H9 (cell line): ENCODE measurements at regions not wholly inside any gene's neighbourhood (a gene's known extent, or its start where the extent isn't known, plus 50 kb on each side); places are given as distances from the start of the nearest gene placed in this dataset.
A peak's percentile ranks its signal among the peaks of the same experiment; 100 is the strongest.

Source experiments
- DNase-seq: peaks from one replicate; pipeline ENCODE4 v3.0.0-alpha.2; 2017
- H2AFZ ChIP-seq: one replicate; pipeline ENCODE4 v1.6.1; 2013; ENCODE audit warnings: mild to moderate bottlenecking, low read length, control low read depth, moderate library complexity
- H2AK5ac ChIP-seq: 2 replicates; pipeline ENCODE4 v1.6.1; 2013; ENCODE audit warnings: low read length, control low read depth, mixed read lengths; ENCODE audit not compliant: insufficient read length
- H2BK120ac ChIP-seq: one replicate; pipeline ENCODE4 v1.6.1; 2013; ENCODE audit warnings: low read depth, mild to moderate bottlenecking, low read length, control low read depth, inconsistent platforms; ENCODE audit not compliant: poor library complexity, severe bottlenecking
- H2BK12ac ChIP-seq: 2 replicates; pipeline ENCODE4 v1.6.1; 2013; ENCODE audit warnings: low read length, control low read depth, mixed read lengths, low read depth; ENCODE audit not compliant: insufficient read length
- H2BK15ac ChIP-seq: 2 replicates; pipeline ENCODE4 v1.6.1; 2013; ENCODE audit warnings: low read depth, low read length, control low read depth
- H2BK20ac ChIP-seq: one replicate; pipeline ENCODE4 v1.6.1; 2013; ENCODE audit warnings: low read depth, mild to moderate bottlenecking, low read length, control low read depth, inconsistent platforms; ENCODE audit not compliant: poor library complexity, severe bottlenecking
- H2BK5ac ChIP-seq: 2 replicates; pipeline ENCODE4 v1.6.1; 2013; ENCODE audit warnings: low read length, control low read depth, mixed read lengths; ENCODE audit not compliant: insufficient read length
- H3K14ac ChIP-seq: 2 replicates; pipeline ENCODE4 v1.6.1; 2013; ENCODE audit warnings: low read length, control low read depth; ENCODE audit not compliant: insufficient read depth
- H3K18ac ChIP-seq: 2 replicates; pipeline ENCODE4 v1.6.1; 2013; ENCODE audit warnings: low read depth, mild to moderate bottlenecking, mixed read lengths, low read length, control low read depth; ENCODE audit not compliant: insufficient read length
- H3K23ac ChIP-seq: 2 replicates; pipeline ENCODE4 v1.6.1; 2013; ENCODE audit warnings: low read length, control low read depth, mixed read lengths, low read depth; ENCODE audit not compliant: insufficient read length
- H3K23me2 ChIP-seq: 2 replicates; pipeline ENCODE4 v1.6.1; 2013; ENCODE audit warnings: low read depth, mild to moderate bottlenecking, mixed read lengths, low read length, control low read depth; ENCODE audit not compliant: insufficient read length, poor library complexity, severe bottlenecking
- H3K27ac ChIP-seq: 2 replicates; pipeline ENCODE4 v1.5.1; 2013; ENCODE audit warnings: low read length, control low read depth, mixed read lengths, low read depth; ENCODE audit not compliant: insufficient read length
- H3K27me3 ChIP-seq: 2 replicates; pipeline ENCODE4 v1.6.1; 2013; ENCODE audit warnings: low read length, control low read depth, inconsistent platforms; ENCODE audit not compliant: insufficient read depth
- H3K4ac ChIP-seq: 2 replicates; pipeline ENCODE4 v1.6.1; 2013; ENCODE audit warnings: low read depth, mild to moderate bottlenecking, control low read depth, inconsistent platforms, low read length, moderate library complexity
- H3K4me1 ChIP-seq: 2 replicates; pipeline ENCODE4 v1.6.1; 2013; ENCODE audit warnings: low read length, control low read depth, inconsistent platforms; ENCODE audit not compliant: insufficient read depth
- H3K4me2 ChIP-seq: 2 replicates; pipeline ENCODE4 v1.6.1; 2013; ENCODE audit warnings: low read length, control low read depth, mixed read lengths; ENCODE audit not compliant: insufficient read length, insufficient read depth
- H3K56ac ChIP-seq: 2 replicates; pipeline ENCODE4 v1.6.1; 2013; ENCODE audit warnings: low read depth, mild to moderate bottlenecking, mixed read lengths, low read length, control low read depth; ENCODE audit not compliant: insufficient read length
- H3K79me1 ChIP-seq: 2 replicates; pipeline ENCODE4 v1.6.1; 2013; ENCODE audit warnings: low read depth, mild to moderate bottlenecking, moderate library complexity, low read length, control low read depth, inconsistent platforms; ENCODE audit not compliant: insufficient read depth, poor library complexity, severe bottlenecking
- H3K79me2 ChIP-seq: 2 replicates; pipeline ENCODE4 v1.6.1; 2013; ENCODE audit warnings: low read length, control low read depth, inconsistent platforms; ENCODE audit not compliant: insufficient read depth
- H3K9ac ChIP-seq: 2 replicates; pipeline ENCODE4 v1.6.1; 2013; ENCODE audit warnings: low read length, control low read depth, mixed read lengths; ENCODE audit not compliant: insufficient read length; ENCODE audit errors: extremely low read depth
- H3K9me3 ChIP-seq: one replicate; pipeline ENCODE4 v1.6.1; 2013; ENCODE audit warnings: low read depth, low read length, inconsistent platforms; ENCODE audit not compliant: control insufficient read depth
- H3T11ph ChIP-seq: one replicate; pipeline ENCODE4 v1.6.1; 2013; ENCODE audit warnings: mild to moderate bottlenecking, low read length, control low read depth, inconsistent platforms
- H4K20me1 ChIP-seq: one replicate; pipeline ENCODE4 v1.6.1; 2013; ENCODE audit not compliant: control insufficient read depth, insufficient read length, insufficient read depth
- H4K5ac ChIP-seq: 2 replicates; pipeline ENCODE4 v1.6.1; 2013; ENCODE audit warnings: low read depth, mild to moderate bottlenecking, mixed read lengths, low read length, control low read depth; ENCODE audit not compliant: insufficient read length
- H4K8ac ChIP-seq: replicated peaks from 2 replicates; pipeline ENCODE4 v1.6.1; 2013; ENCODE audit warnings: low read length, control low read depth, mixed read lengths, low read depth; ENCODE audit not compliant: insufficient read length
- H4K91ac ChIP-seq: 2 replicates; pipeline ENCODE4 v1.6.1; 2013; ENCODE audit warnings: low read depth, mild to moderate bottlenecking, moderate library complexity, mixed read lengths, low read length, control low read depth; ENCODE audit not compliant: insufficient read length
- H3K27ac Mint-ChIP-seq, 3 experiments: 2 replicates in 2 of 3; 3 replicates in 1 of 3; pipeline ENCODE4 v1.8.0; 2020 to 2021; ENCODE audit warnings: mixed read lengths in 3 of 3, mild to moderate bottlenecking in 1 of 3, moderate library complexity in 1 of 3
- H3K27me3 Mint-ChIP-seq: 2 replicates; pipeline ENCODE4 v1.8.0; 2021; ENCODE audit warnings: low read depth, mild to moderate bottlenecking, moderate library complexity, mixed read lengths
- H3K36me3 Mint-ChIP-seq, 3 experiments: 2 replicates in 2 of 3; 3 replicates in 1 of 3; pipeline ENCODE4 v1.8.0; 2020 to 2021; ENCODE audit warnings: low read depth in 3 of 3, mixed read lengths in 3 of 3; ENCODE audit not compliant: insufficient read depth in 1 of 3
- H3K4me1 Mint-ChIP-seq, 2 experiments: 2 replicates each; pipeline ENCODE4 v1.8.0; 2020; ENCODE audit warnings: mixed read lengths in 2 of 2
- H3K4me3 Mint-ChIP-seq, 2 experiments: 2 replicates in 1 of 2; 3 replicates in 1 of 2; pipeline ENCODE4 v1.8.0; 2020 to 2021; ENCODE audit warnings: mild to moderate bottlenecking in 2 of 2, mixed read lengths in 2 of 2, moderate library complexity in 1 of 2
- H3K9me3 Mint-ChIP-seq, 2 experiments: 2 replicates in 1 of 2; 3 replicates in 1 of 2; pipeline ENCODE4 v1.8.0; 2020; ENCODE audit warnings: mild to moderate bottlenecking in 2 of 2, mixed read lengths in 2 of 2, moderate library complexity in 1 of 2
- CTCF ChIP-seq: fragments of 200-600 bp; sonication (generic); conservative IDR thresholded peaks from 3 replicates; pipeline ENCODE4 v1.8.0; 2021; ENCODE audit warnings: antibody characterized with exemption, mild to moderate bottlenecking
- WGBS: extraction: QIAGEN DNeasy Blood & Tissue Kit; methylation state at CpG from one replicate; pipeline ENCODE4 v1.1.7; 2013; ENCODE audit warnings: missing lambda C conversion rate, low lambda C conversion rate, mixed read lengths; ENCODE audit not compliant: insufficient read length; ENCODE audit errors: extremely low coverage; 5-methylcytosine and 5-hydroxymethylcytosine counted together

GRCh38 chr4:79623021-79623870 lies 215.2 kb upstream of the GK2 start:
- no CpG with 5 or more reads among the region's 12 CpGs for WGBS
- Histone ChIP-seq H2BK5ac (no peak overlapping the region), H3T11ph (no peak overlapping the region), H4K5ac (no peak overlapping the region), H3K9ac (no peak overlapping the region), H3K4ac (no peak overlapping the region), H2AFZ (no peak overlapping the region), H3K27ac (no peak overlapping the region), H2BK15ac (no peak overlapping the region), H2BK120ac (no peak overlapping the region), H3K18ac (no peak overlapping the region), H3K79me2 (no peaks in the 10 kb centered on the region), H3K4me1 (no peaks in the 10 kb centered on the region), H3K9me3 (no peaks in the 10 kb centered on the region), H3K27me3 (no peaks in the 10 kb centered on the region), H3K56ac (no peak overlapping the region), H3K23ac (no peak overlapping the region), H2BK12ac (no peak overlapping the region), H2AK5ac (no peak overlapping the region), H4K20me1 (no peaks in the 10 kb centered on the region), H3K23me2 (no peaks in the 10 kb centered on the region), H3K14ac (no peak overlapping the region), H2BK20ac (no peak overlapping the region), H3K79me1 (no peaks in the 10 kb centered on the region), H4K91ac (no peak overlapping the region), H4K8ac (no peak overlapping the region), H3K4me2 (no peak overlapping the region)
- Mint-ChIP-seq H3K9me3 (no peaks in the 10 kb centered on the region), H3K36me3 (no peaks in the 10 kb centered on the region), H3K4me1 (peaks cover 5 to 7% of the 10 kb centered on the region in 2 experiments), H3K27ac (peak overlapping the region in 2 of 3 experiments; percentile 3 to 18; a peak in 2 of 7 replicates), H3K4me3 (no peak overlapping the region), H3K27me3 (no peaks in the 10 kb centered on the region)
- TF ChIP-seq CTCF, result no peak
- no peak for DNase-seq
